PFSK-1 (cell line): ENCODE measurements at regions not wholly inside any gene's neighbourhood (a gene's known extent, or its start where the extent isn't known, plus 50 kb on each side); places are given as distances from the start of the nearest gene placed in this dataset.

Source experiments
- FOXP2 ChIP-seq: optimal IDR thresholded peaks from 2 replicates; pipeline ENCODE3; 2011; ENCODE audit warnings: borderline replicate concordance, control low read depth, inconsistent platforms; ENCODE audit not compliant: insufficient read depth; ENCODE audit errors: extremely low read length, extremely low read depth
- POLR2AphosphoS5 ChIP-seq: IDR thresholded peaks from 2 replicates; pipeline ENCODE4 v1.6.1; 2012; ENCODE audit warnings: low read depth, mild to moderate bottlenecking, control low read depth, low read length, moderate library complexity
- TAF1 ChIP-seq: IDR thresholded peaks from 2 replicates; pipeline ENCODE4 v1.6.1; 2012; ENCODE audit warnings: low read length, control low read depth, borderline replicate concordance; ENCODE audit not compliant: insufficient read depth

DNA sequence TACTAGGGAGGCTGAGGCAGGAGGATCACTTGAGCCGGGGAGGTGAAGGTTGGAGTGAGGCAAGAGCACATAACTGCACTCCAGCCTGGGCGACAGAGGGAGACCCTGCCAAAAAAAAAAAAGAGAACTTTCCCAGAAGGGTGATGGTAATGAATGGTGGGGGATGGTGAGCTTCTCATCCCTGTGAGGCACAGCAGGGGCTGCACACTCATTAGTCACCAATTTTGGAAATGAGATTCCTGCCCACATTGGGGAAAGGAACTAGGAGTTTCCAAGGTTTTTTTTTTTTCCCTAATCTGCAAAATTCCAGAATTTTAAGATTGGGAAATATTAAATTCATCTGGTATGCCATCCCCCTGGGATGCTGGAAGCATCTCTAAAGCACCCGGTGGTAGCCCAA is 50.2 kb upstream of the SSBP3 start:
- TF ChIP-seq POLR2AphosphoS5 (no peak), TAF1 (no peak), FOXP2 (no peak)
